DMS 273 (cell line): ENCODE measurements at regions not wholly inside any gene's neighbourhood (a gene's known extent, or its start where the extent isn't known, plus 50 kb on each side); places are given as distances from the start of the nearest gene placed in this dataset.
"Not testable (repeated sequence)": the region's sequence is repeated elsewhere in the genome, so short reads cannot be mapped to it uniquely, and the experiment has no call there.

ENCODE experiments used
- DNase-seq: peaks from one replicate; lab custom pipeline; 2025; ENCODE audit not compliant: unreplicated experiment; lab: John Stamatoyannopoulos, UW

DNA sequence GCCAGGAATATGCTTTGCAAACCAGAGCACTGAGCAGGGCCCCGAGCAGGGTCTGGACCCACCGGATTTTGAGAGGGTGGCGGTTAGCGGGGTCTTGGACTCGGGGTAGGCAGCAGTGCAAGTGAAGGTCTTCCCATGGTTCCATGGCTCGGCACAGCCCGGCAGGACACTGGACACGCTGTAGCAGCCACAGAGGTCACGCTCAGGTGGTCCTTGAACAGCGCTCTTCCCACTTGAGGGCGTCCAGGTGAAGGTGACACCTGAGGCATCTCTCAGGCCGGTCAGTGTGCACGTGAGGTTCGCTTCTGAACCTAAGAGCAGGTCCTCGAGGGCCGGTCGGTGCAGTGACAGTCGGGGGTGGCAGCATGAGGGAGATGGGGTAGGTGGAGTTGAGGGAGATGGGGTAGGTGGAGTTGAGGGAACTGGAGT is 181.4 kb downstream of the TMEM121 start:
- not testable (repeated sequence) for DNase-seq

DNA sequence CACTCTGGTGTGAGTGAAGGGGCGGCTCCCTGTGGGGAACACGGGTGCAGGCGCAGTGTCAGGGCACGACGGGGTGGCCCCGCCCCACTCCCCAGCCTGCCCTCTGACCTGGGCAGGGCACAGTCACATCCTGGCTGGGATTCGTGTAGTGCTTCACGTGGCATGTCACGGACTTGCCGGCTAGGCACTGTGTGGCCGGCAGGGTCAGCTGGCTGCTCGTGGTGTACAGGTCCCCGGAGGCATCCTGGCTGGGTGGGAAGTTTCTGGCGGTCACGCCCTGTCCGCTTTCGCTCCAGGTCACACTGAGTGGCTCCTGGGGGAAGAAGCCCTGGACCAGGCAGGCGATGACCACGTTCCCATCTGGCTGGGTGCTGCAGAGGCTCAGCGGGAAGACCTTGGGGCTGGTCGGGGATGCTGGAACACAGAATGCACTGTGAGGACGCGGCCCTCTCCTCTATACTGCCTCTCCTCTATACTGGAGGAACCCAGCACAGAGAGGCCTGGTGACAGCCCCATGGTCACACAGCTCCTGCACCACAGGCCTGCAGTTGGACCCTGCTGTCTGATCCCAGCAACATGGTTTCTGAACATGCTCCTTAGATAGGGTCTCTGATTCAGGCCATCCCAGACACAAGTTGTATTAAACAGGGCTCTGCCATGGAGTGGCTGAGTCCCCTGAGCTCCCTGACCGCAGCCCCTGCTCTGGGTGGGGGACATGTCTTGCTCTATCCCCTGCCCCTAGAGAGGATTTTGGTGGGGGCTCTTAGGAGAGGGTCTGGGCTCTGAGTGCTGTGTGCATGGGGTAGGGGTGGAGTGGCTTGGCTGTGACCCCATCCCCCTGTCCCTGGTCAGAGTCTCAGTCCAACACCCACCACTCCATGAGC is 182.1 kb downstream of the TMEM121 start:
- DNase-seq: not testable (repeated sequence)

DNA sequence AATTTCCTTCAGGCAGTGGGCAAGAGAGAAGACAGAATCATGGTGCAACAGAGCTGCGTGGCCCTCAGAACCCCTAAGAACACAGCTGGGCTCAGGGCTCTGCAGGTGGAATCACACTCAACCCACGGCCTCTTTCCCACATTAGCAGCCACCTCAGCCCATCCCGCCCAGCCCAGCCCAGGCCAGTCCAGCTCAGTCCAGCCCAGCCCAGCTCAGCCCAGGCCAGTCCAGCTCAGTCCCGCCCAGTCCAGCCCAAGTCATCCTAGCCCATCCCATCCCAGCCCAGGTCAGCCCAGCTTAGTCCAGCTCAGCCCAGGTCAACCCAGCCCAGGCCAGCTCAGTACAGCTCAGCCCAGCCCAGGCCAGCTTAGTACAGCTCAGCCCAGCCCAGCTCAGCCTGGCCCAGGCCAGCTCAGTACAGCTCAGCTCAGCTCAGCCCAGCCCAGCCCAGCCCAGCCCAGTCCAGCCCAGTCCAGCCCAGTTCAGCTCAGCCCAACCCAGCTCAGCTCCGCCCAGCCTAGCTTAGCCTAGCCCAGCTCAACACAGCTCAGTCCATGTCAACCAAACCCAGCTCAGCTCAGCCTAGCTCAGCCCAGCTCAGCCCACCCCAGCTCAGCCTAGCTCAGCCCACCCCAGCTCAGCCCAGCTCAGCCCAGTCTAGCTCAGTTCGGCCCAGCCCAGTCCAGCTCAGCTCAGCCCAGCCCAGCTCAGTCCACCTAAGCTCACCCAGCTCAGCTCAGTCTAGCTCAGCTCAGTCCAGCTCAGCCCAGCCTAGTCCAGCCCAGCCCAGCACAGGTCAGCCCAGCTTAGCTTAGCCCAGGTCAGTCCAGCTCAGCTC is 183.1 kb downstream of the TMEM121 start:
- no peak for DNase-seq

DNA sequence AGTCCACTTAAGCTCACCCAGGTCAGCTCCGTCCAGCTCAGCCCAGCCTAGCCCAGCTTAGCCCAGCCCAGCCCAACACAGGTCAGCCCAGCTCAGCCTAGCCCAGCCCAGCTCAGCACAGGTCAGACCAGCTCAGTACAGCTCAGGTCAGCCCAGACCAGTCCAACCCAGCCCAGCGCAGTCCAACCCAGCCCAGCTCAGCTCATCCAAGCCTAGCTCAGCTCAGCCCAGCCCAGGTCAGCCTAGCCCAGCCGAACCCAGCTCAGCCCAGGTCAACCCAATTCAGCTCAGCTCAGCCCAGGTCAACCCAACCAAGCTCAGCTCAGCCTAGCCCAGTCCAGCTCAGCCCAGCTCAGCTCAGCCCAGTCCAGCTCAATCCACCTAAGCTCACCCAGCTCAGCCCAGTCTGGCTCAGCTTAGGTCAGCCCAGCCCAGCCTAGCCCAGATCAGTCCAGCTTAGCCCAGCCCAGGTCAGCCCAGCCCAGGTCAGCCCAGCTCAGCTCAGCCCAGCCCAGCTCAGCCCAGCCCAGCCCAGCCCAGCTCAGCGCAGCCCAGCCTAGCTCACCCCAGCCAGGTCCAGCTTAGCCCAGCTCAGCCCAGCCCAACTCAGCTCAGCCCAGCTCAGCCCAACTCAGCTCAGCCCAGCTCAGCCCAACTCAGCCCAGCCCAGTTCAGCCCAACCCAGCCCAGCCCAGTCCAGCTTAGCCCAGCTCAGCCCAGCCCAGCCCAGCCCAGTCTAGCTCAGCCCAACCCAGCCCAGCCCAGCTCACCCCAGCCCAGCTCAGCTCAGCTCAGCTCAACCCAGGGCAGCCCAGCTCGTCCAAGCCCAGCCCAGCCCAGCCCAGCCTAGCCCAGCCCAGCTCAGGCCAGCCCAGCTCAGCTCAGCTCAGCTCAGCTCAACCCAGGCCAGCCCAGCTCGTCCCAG is 184.0 kb downstream of the TMEM121 start:
- no peak for DNase-seq

- DNase-seq: no peak
Measured at GRCh38 chr14:105711044-105711620, 184.7 kb downstream of the TMEM121 start.

DNA sequence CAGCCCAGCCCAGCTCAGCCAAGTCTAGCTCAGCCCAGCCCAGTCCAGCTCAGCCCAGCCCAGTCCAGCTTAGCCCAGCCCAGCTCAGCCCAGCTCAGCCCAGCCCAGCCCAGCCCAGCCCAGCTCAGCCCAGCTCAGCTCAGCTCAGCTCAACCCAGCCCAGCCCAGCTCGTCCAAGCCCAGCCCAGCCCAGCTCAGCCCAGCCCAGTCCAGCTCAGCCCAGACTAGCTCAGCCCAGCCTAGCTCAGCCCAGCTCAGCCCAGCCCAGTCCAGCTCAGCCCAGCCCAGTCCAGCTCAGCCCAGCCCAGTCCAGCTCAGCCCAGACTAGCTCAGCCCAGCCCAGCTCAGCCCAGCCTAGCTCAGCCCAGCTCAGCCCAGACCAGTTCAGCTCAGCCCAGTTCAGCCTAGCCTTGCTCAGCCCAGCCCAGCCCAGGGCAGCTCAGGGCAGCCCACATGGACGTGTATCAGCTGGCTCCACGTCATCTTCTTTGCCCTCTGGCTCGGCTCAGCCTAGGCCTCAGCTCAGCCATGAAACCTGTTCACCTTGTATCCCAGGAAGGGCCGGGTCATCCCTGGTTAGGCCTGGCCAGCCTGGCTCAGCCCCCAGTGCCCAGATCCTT is 185.6 kb downstream of the TMEM121 start:
- no peak for DNase-seq

- DNase-seq: not testable (repeated sequence)
Measured at GRCh38 chr14:105712670-105713069, 186.3 kb downstream of the TMEM121 start.

DNA sequence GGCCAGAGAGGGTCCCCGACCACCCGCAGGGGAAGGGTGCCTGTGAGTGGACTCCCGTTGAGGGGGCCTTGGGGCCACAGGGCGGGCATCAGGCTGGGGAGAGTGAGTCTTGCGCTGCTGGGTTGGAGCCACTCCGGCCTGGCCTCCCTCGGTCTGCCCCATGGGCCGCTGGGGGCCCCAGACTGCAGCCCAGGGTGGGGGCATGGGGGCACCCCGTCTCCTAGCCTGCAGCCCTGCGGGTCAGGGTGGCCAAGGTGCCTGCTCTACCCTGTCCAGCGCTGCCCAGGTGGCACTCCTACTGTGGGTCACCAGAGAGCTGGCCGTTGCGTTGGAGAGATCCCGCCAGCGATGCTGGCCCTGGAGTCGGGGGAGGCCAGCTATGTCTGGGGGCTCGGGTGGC is 186.8 kb downstream of the TMEM121 start:
- not testable (repeated sequence) for DNase-seq

DNA sequence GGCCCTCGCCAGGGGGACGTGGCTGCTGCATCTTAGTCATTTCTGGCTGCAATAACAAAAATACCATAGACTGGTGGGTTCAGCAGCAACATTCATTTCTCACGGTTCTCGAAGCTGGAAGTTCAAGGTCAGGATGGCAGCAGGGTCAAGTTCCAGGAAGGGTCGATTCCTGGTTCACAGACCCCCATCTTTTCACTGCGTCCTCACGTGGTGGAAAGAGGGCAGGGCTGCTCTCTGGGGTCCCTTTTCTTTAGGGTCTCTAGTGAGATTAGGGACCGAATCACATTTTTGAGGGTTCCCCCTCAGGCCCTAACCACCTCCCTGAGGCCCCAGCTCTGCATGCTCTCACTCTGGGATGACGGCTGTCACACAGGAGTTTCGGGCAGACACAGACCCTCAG is 187.5 kb downstream of the TMEM121 start:
- DNase-seq: not testable (repeated sequence)

DNA sequence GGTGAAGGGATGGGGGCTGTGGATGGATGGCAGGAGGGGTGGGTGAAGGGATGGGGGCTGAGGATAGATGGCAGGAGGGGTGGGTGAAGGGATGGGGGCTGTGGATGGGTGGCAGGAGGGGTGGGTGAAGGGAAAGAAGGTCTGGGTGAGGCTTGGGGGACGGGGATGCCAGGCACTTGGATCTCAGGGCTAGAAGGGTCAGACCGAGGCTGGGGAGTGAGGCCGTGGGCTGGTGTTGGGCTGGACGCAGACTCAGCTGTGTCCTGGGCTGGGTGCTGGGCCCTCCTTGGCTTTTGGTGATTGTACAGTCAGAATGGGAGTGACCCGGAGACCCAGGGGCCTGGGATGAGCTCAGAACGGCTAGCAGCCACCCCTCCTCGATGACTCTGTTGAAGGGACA is 192.4 kb downstream of the TMEM121 start:
- DNase-seq: not testable (repeated sequence)

- not testable (repeated sequence) for DNase-seq
Measured at GRCh38 chr14:105720106-105720505, 193.7 kb downstream of the TMEM121 start.

DNA sequence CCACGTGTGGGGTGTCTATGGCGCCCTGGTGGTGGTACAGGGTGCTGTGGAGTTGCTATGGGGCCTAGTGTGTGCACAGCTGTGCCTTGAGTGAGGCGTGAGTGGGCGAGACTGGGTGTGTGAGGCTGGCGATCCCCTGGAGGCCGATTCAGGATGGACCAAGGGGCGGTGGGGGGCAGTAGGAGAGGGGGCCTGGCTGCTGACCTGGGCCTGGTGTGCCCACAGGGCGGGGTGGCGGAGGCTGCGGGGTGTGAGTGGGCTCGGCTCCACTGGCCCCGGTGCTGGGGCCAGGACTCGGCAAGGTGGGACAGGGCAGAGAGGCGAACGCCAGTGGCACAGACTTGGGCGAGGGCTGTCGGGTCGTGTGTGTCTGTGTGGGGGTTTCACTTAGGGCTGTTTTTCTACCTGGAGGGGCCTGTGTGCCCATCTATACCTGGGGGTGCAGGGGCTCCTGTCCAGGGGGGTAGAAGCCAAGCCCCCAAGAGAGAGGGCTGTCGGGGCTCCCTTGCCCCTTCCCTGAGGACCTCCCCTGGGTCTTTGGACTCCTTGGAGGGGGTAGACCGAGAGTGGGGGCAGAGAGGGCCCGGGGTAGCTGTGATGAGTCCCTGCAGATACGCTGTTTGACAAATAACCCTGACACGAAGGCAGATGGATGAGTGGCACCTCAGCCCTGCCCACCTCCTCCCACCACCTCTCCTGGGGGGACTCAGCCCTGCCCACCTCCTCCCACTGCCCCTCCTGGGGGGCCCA is 194.6 kb downstream of the TMEM121 start:
- not testable (repeated sequence) for DNase-seq

DNA sequence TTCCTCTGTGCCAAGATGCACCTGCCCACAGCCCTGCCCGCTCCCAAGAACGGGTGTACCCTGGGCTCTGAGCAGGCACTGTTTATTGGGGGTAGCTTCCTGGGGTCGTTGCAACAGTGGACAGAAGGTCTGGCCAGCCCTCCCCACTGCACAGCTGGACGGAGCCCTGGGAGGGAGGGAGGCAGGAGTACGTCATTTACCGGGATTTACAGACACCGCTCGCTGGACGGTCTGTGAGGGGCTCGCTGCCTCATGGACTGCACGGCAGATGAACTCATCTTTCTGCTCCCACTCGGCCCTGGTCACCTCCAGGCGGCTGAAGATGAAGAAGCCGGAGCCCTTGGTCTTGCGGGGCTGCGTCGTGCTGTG is 195.2 kb downstream of the TMEM121 start:
- DNase-seq: not testable (repeated sequence)

GRCh38 chr14:105721996-105722709 is 195.8 kb downstream of the TMEM121 start:
- not testable (repeated sequence) for DNase-seq

GRCh38 chr14:105723271-105723670 is 196.9 kb downstream of the TMEM121 start:
- not testable (repeated sequence) for DNase-seq

DNA sequence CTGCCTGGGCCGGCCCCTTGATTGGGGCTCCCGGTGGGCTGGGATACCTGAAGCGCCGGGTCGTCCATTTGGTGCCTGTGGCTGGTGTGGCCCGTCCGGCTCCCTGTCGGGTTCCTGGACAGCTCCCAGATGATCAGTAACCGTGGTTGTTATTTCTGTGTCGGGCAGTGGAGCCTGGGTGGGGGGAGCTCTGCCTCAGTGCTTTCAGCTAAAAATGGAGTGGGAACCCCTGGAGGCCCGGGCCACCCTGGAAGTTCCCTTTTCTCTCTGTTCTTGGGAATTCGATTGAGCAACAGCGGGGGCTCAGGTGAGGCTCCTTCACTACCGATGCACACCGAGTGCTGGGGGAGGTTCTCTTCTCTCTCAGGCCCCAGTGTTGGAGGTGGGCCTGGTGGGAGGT is 197.4 kb downstream of the TMEM121 start:
- not testable (repeated sequence) for DNase-seq

GRCh38 chr14:105729825-105730368 is 203.5 kb downstream of the TMEM121 start:
- DNase-seq: not testable (repeated sequence)

GRCh38 chr14:105730731-105731130 is 204.3 kb downstream of the TMEM121 start:
- not testable (repeated sequence) for DNase-seq
